ENCODE measurements at regions not wholly inside any gene's neighbourhood (a gene's known extent, or its start where the extent isn't known, plus 50 kb on each side); places are given as distances from the start of the nearest gene placed in this dataset.
"Not testable (repeated sequence)": the region's sequence is repeated elsewhere in the genome, so short reads cannot be mapped to it uniquely, and the experiment has no call there.

- no peak overlapping the region for H3K27ac Mint-ChIP-seq
- H3K4me1 Mint-ChIP-seq (ENCODE audit: unreplicated experiment), result no peaks in the 10 kb centered on the region
- no peak for DNase-seq (ENCODE audit: extremely low spot score, unreplicated experiment)
- H3K27me3 Mint-ChIP-seq, result no peaks in the 10 kb centered on the region
- H3K9me3 Mint-ChIP-seq, result no peaks in the 10 kb centered on the region
- no peak overlapping the region for H3K4me3 Mint-ChIP-seq
- no peaks in the 10 kb centered on the region for H3K36me3 Mint-ChIP-seq
- no peak for TF ChIP-seq CTCF (conservative IDR thresholded peaks at IDR 0.05)
These were observed 143.6 kb downstream of the TFAP2B start for GRCh38 chr6:50962213-50962759.

GRCh38 chr6:50963952-50964351 is 145.3 kb downstream of the TFAP2B start:
- Mint-ChIP-seq H3K36me3 (no peaks in the 10 kb centered on the region), H3K27ac (no peak overlapping the region), H3K27me3 (no peaks in the 10 kb centered on the region), H3K4me3 (no peak overlapping the region), H3K4me1 (ENCODE audit: unreplicated experiment) (no peaks in the 10 kb centered on the region), H3K9me3 (no peaks in the 10 kb centered on the region)
- DNase-seq (ENCODE audit: extremely low spot score, unreplicated experiment), result no peak
- no peak for TF ChIP-seq CTCF (conservative IDR thresholded peaks at IDR 0.05)

GRCh38 chr6:50965495-50965894 is 146.8 kb downstream of the TFAP2B start:
- no peak overlapping the region for H3K4me3 Mint-ChIP-seq
- TF ChIP-seq CTCF (conservative IDR thresholded peaks at IDR 0.05), result no peak
- no peaks in the 10 kb centered on the region for H3K27me3 Mint-ChIP-seq
- H3K9me3 Mint-ChIP-seq, result no peaks in the 10 kb centered on the region
- no peaks in the 10 kb centered on the region for H3K4me1 Mint-ChIP-seq (ENCODE audit: unreplicated experiment)
- DNase-seq (ENCODE audit: extremely low spot score, unreplicated experiment), result no peak
- H3K36me3 Mint-ChIP-seq, result no peaks in the 10 kb centered on the region
- H3K27ac Mint-ChIP-seq, result no peak overlapping the region

GRCh38 chr6:50966532-50966931 is 147.9 kb downstream of the TFAP2B start:
- no peak for TF ChIP-seq CTCF (conservative IDR thresholded peaks at IDR 0.05)
- no peak for DNase-seq (ENCODE audit: extremely low spot score, unreplicated experiment)
- Mint-ChIP-seq H3K27me3 (no peaks in the 10 kb centered on the region), H3K9me3 (no peaks in the 10 kb centered on the region), H3K27ac (no peak overlapping the region), H3K36me3 (no peaks in the 10 kb centered on the region), H3K4me3 (no peak overlapping the region), H3K4me1 (ENCODE audit: unreplicated experiment) (no peaks in the 10 kb centered on the region)

- no peak for DNase-seq (ENCODE audit: extremely low spot score, unreplicated experiment)
- Mint-ChIP-seq H3K36me3 (no peaks in the 10 kb centered on the region), H3K27ac (no peak overlapping the region), H3K4me3 (no peak overlapping the region), H3K27me3 (no peaks in the 10 kb centered on the region), H3K9me3 (no peaks in the 10 kb centered on the region), H3K4me1 (ENCODE audit: unreplicated experiment) (peaks cover under 1% of the 10 kb centered on the region)
- TF ChIP-seq CTCF (conservative IDR thresholded peaks at IDR 0.05), result no peak
These were observed 148.3 kb downstream of the TFAP2B start for GRCh38 chr6:50966986-50967385.

- H3K9me3 Mint-ChIP-seq, H3K36me3 Mint-ChIP-seq: not testable (repeated sequence)
These were observed 149.6 kb downstream of the TFAP2B start for GRCh38 chr6:50968246-50968645.

More at GRCh38 chr6:50968246-50968645, 149.6 kb downstream of the TFAP2B start:
- not testable (repeated sequence) for H3K4me3 Mint-ChIP-seq; DNase-seq (ENCODE audit: extremely low spot score, unreplicated experiment); H3K27me3 Mint-ChIP-seq; H3K27ac Mint-ChIP-seq; H3K4me1 Mint-ChIP-seq (ENCODE audit: unreplicated experiment)
